ENCODE measurements at regions not wholly inside any gene's neighbourhood (a gene's known extent, or its start where the extent isn't known, plus 50 kb on each side); places are given as distances from the start of the nearest gene placed in this dataset.
"Not testable (repeated sequence)": the region's sequence is repeated elsewhere in the genome, so short reads cannot be mapped to it uniquely, and the experiment has no call there.

GRCh38 chr6:60663199-60663598 lies 1622.8 kb downstream of the KHDRBS2 start:
- TF ChIP-seq SMAD4 (CRISPR knock-in tag; IDR thresholded peaks at IDR 0.05); CTCF (IDR thresholded peaks at IDR 0.05); ZNF232 (CRISPR knock-in tag; IDR thresholded peaks at IDR 0.05); ESRRA (CRISPR knock-in tag; IDR thresholded peaks at IDR 0.05; ENCODE audit: borderline replicate concordance); IRF1 (CRISPR knock-in tag; IDR thresholded peaks at IDR 0.05); ZNF532 (CRISPR knock-in tag; IDR thresholded peaks at IDR 0.05; ENCODE audit: borderline replicate concordance); ZBTB21 (CRISPR knock-in tag; IDR thresholded peaks at IDR 0.05; ENCODE audit: borderline replicate concordance); TEAD4 (CRISPR knock-in tag; IDR thresholded peaks at IDR 0.05); NFE2L1 (CRISPR knock-in tag; IDR thresholded peaks at IDR 0.05); NFYB (CRISPR knock-in tag; conservative IDR thresholded peaks at IDR 0.05; ENCODE audit: low read depth); NR3C1 (CRISPR knock-in tag; conservative IDR thresholded peaks at IDR 0.05; ENCODE audit: low read depth); CREM (CRISPR knock-in tag; IDR thresholded peaks at IDR 0.05): not testable (repeated sequence)
- TF ChIP-seq, protein P1, sequence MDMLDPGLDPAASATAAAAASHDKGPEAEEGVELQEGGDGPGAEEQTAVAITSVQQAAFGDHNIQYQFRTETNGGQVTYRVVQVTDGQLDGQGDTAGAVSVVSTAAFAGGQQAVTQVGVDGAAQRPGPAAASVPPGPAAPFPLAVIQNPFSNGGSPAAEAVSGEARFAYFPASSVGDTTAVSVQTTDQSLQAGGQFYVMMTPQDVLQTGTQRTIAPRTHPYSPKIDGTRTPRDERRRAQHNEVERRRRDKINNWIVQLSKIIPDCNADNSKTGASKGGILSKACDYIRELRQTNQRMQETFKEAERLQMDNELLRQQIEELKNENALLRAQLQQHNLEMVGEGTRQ (CRISPR knock-in tag; IDR thresholded peaks at IDR 0.05): not testable (repeated sequence)
- TF ChIP-seq, protein P2, sequence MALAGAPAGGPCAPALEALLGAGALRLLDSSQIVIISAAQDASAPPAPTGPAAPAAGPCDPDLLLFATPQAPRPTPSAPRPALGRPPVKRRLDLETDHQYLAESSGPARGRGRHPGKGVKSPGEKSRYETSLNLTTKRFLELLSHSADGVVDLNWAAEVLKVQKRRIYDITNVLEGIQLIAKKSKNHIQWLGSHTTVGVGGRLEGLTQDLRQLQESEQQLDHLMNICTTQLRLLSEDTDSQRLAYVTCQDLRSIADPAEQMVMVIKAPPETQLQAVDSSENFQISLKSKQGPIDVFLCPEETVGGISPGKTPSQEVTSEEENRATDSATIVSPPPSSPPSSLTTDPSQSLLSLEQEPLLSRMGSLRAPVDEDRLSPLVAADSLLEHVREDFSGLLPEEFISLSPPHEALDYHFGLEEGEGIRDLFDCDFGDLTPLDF (CRISPR knock-in tag; IDR thresholded peaks at IDR 0.05): not testable (repeated sequence)
